Heart left ventricle (tissue), 16 donors: ENCODE measurements at regions not wholly inside any gene's neighbourhood (a gene's known extent, or its start where the extent isn't known, plus 50 kb on each side); places are given as distances from the start of the nearest gene placed in this dataset.

Experiments
- ATAC-seq, 4 donors: fragments of 200-7000 bp; cut with Tn5 transposase; one replicate each; pipeline ENCODE4 v1.9.1; 2020 to 2022; ENCODE audit warnings: moderate library complexity in 4 of 4, mild to moderate bottlenecking in 3 of 4, moderate number of reproducible peaks in 1 of 4
- DNase-seq, 5 donors: peaks; one replicate each; pipeline ENCODE4 v3.0.0-alpha.2; 2020
- H3K27ac ChIP-seq, 12 donors: fragments of 200-600 bp; sonication (generic) in 4 of 12; one replicate each; pipeline versions ENCODE4 v1.5.0 to v1.8.0; 2016 to 2022; ENCODE audit warnings: mild to moderate bottlenecking in 2 of 12
- H3K27me3 ChIP-seq, 9 donors: fragments of 200-600 bp; sonication (generic) in 2 of 9; one replicate each; pipeline versions ENCODE4 v1.5.1 to v1.8.0; 2016 to 2022; ENCODE audit warnings: mild to moderate bottlenecking in 3 of 9
- H3K36me3 ChIP-seq, 9 donors: fragments of 200-600 bp; sonication (generic) in 2 of 9; one replicate each; pipeline versions ENCODE4 v1.5.0 to v1.8.0; 2018 to 2022; ENCODE audit warnings: mild to moderate bottlenecking in 2 of 9
- H3K4me1 ChIP-seq, 12 donors: fragments of 200-600 bp; sonication (generic) in 4 of 12; one replicate each; pipeline versions ENCODE4 v1.5.0 to v1.8.0; 2016 to 2022; ENCODE audit warnings: mild to moderate bottlenecking in 3 of 12
- H3K4me3 ChIP-seq, 12 donors: fragments of 200-600 bp; sonication (generic) in 4 of 12; one replicate each; pipeline versions ENCODE4 v1.5.0 to v1.8.0; 2017 to 2022; ENCODE audit warnings: mild to moderate bottlenecking in 9 of 12, moderate library complexity in 4 of 12
- H3K9me3 ChIP-seq, 12 donors: fragments of 200-600 bp; sonication (generic) in 4 of 12; one replicate each; pipeline versions ENCODE4 v1.5.0 to v1.8.0; 2016 to 2022; ENCODE audit warnings: mild to moderate bottlenecking in 1 of 12
- CTCF ChIP-seq, 12 donors: fragments of 200-600 bp; sonication (generic) in 4 of 12; IDR thresholded peaks; one replicate each; pipeline versions ENCODE4 v1.5.0 to v1.8.0; 2018 to 2022; ENCODE audit warnings: antibody characterized with exemption in 12 of 12, mild to moderate bottlenecking in 5 of 12
- POLR2A ChIP-seq, 2 donors: fragments of 450-650 bp; IDR thresholded peaks; one replicate each; pipeline ENCODE4 v1.6.1; 2017; ENCODE audit warnings: antibody characterized with exemption in 2 of 2, mild to moderate bottlenecking in 2 of 2, moderate library complexity in 2 of 2
- WGBS, 4 donors: extraction: QIAGEN DNeasy Blood & Tissue Kit in 2 of 4; methylation state at CpG; one replicate each; pipeline versions ENCODE4 v1.1.5 to v1.1.7; 2013 to 2018; 5-methylcytosine and 5-hydroxymethylcytosine counted together
- intact Hi-C, 10 donors: fragments of 100-400 bp; cut with DNase I; formaldehyde crosslinking; loops; one replicate each; pipeline versions ENCODE4 v1.11.1 to v1.14.2; 2022
- donor health status: ischemic (EF 13 %, LVEDD 7.1; RV severe dilation, severe dysfunction).
- donor health status: healthy with polysubstance abuse.
- donor health status: DM: no; HTN: yes; CAD: no.
- donor health status: DM: no; HTN: no; CAD: no.
- donor health status: ischemic (EF 25% LVEDD 6.9; RV normal size, moderate dysfunction).
- donor health status: ischemic (EF 25% LVEDD 5.7; RV mildly dilated, moderate dysfunction).
- donor health status: healthy.
- donor health status: DM: yes; HTN: yes; CAD: no.
- donor health status: ischemic (EF 35%, LVEDD 5.7; RV mildly dilated, moderate dysfunction).
- donor health status: nonischemic (EF 11% LVEDD 7.7; RV severe dilation, severe dysfunction).
- donor health status: DM: yes; HTN: yes; CAD: no.
- donor health status: PGD.
- donor health status: ischemic (EF 29% LVEDD 5.4; RV normal size, mild dysfunction).
- donor health status: nonischemic (EF 23%, LVEDD 6.1; RV moderate dilation, normal function).

DNA sequence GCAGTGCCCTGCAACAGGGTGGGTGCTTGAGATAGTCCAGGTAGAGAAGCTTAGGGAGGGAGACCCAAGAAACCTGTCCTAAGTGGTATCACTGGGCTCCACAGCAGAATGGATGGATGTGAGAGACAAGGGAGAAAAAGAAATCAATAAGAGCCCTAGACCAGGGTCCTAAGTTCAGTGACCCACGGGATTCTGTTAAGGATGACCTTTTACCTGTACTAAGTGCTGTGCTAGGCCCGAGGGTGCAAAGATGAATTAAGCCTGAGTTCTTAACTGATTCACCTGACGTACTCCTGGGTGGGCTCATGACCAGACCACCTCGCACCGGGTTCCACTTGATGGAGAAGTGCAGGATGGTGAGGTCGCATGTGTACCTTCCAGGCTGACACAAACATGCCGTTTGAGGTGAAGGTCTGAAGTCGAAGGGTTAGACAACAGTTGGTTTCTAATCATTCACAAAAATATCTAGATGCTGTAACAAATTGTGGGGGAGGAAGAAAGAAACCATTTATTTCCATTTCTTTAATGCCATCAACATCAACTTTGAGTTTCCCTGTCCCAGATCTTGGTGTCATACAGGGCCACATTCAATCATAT, 166.5 kb downstream of the HERPUD2 start:
- no peak for ATAC-seq
- 89 to 94% (median 92%) methylated on average over 8 of the region's 8 CpGs for WGBS, 4 donors
- Histone ChIP-seq H3K4me3 (no peak overlapping the region), H3K36me3 (no peaks in the 10 kb centered on the region), H3K9me3 (no peaks in the 10 kb centered on the region), H3K27me3 (peaks cover 0 to 5% (median 0%) of the 10 kb centered on the region in 9 donors), H3K27ac (no peak overlapping the region), H3K4me1 (peaks cover 0 to 3% (median 0%) of the 10 kb centered on the region in 12 donors)
- TF ChIP-seq CTCF (IDR thresholded peaks at IDR 0.05) (no peak), POLR2A (IDR thresholded peaks at IDR 0.05) (no peak)
- no peak for DNase-seq
- intact Hi-C loops, result loop anchor here in 2 of 10 donors (10.0 kb wide), 2 partner anchors 274 to 334 kb away; partner anchors contain the start of gene TBX20 (in 2 of the 2)

DNA sequence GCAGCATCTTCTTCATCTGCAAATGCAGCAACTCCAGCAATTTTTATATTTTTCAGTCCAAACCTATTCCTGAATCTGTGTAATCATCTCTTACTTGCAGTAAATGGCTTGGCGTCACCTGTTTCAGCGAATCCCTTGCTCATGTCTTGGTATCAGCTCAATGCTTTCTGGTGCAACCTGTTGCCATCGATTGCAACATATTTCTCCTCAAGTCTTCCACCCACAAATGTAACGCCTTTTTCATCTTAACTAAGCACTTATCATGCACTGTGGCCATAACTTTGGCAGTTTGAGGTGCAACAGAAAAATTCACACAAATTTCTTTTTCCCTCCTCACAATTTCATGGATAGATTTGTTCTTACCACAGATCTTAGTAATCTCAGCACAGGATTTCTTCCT, 168.3 kb downstream of the HERPUD2 start:
- no peak for TF ChIP-seq CTCF (IDR thresholded peaks at IDR 0.05)
- TF ChIP-seq POLR2A (IDR thresholded peaks at IDR 0.05), result no peak
- Histone ChIP-seq H3K36me3 (no peaks in the 10 kb centered on the region), H3K4me1 (peaks cover 0 to 8% (median 0%) of the 10 kb centered on the region in 12 donors), H3K27ac (no peak overlapping the region), H3K9me3 (no peaks in the 10 kb centered on the region), H3K27me3 (peaks cover 0 to 5% (median 0%) of the 10 kb centered on the region in 9 donors), H3K4me3 (no peak overlapping the region)
- DNase-seq (no peak), ATAC-seq (no peak)
- intact Hi-C loops, result loop anchor here in 2 of 10 donors (10.0 kb wide), 2 partner anchors 272 to 332 kb away; partner anchors contain the start of gene TBX20 (in 2 of the 2)
- WGBS, 4 donors, result 76 to 89% (median 85%) methylated on average over 4 of the region's 4 CpGs

DNA sequence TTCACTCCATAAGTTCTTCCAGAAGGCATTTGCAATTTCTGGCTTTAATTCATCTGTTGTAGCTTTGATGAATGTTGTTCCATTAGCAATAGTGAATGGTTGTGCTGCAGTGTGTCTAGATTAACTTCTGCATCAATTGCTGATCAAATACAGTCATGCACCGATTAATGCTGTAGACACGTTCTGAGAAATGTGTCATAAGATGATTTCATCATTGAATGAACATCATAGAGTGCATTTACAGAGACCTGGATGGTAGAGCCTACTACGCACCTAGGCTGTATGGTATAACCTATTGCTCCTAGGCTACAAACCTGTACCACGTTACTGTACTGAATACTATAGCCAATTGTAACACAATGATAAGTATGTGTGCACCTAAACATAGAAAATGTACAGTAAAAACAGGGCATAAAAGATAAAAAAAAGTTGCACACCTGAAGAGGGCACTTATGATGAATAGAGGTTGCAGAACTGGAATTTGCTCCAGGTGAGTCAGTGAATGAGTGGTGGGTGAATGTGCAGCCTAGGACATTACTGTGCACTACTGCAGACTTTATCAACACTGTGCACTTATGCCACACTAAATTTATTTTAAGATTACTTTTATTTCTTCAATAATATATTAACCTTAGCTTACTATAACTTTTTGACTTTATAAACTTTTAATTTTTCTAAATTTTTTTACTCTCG, 170.7 kb downstream of the HERPUD2 start:
- Histone ChIP-seq H3K4me1 (peaks cover 0 to 21% (median 1%) of the 10 kb centered on the region in 12 donors), H3K36me3 (no peaks in the 10 kb centered on the region), H3K27me3 (peaks cover 0 to 5% (median 0%) of the 10 kb centered on the region in 9 donors), H3K9me3 (no peaks in the 10 kb centered on the region), H3K27ac (no peak overlapping the region), H3K4me3 (no peak overlapping the region)
- DNase-seq (no peak), ATAC-seq (no peak)
- WGBS, 4 donors, result 85 to 88% (median 87%) methylated on average over 5 of the region's 5 CpGs
- no peak for TF ChIP-seq POLR2A (IDR thresholded peaks at IDR 0.05)
- no peak for TF ChIP-seq CTCF (IDR thresholded peaks at IDR 0.05)
- intact Hi-C loops, result loop anchor here in 7 of 10 donors (5.0 to 10.0 kb wide), 6 partner anchors 97 to 332 kb away; partner anchors contain the start of gene TBX20 (in 3 of the 7)

GRCh38 chr7:35523292-35523691, 171.6 kb downstream of the HERPUD2 start:
- 89 to 94% (median 90%) methylated on average over 7 of the region's 7 CpGs for WGBS, 4 donors
- Histone ChIP-seq H3K4me3 (no peak overlapping the region), H3K4me1 (peaks cover 0 to 30% (median 9%) of the 10 kb centered on the region in 12 donors), H3K9me3 (no peaks in the 10 kb centered on the region), H3K27me3 (peaks cover 0 to 5% (median 0%) of the 10 kb centered on the region in 9 donors), H3K36me3 (no peaks in the 10 kb centered on the region), H3K27ac (no peak overlapping the region)
- intact Hi-C loops, result loop anchor here in 7 of 10 donors (5.0 to 10.0 kb wide), 6 partner anchors 96 to 331 kb away; partner anchors contain the start of gene TBX20 (in 3 of the 7)
- DNase-seq (no peak), ATAC-seq (no peak)
- TF ChIP-seq POLR2A (IDR thresholded peaks at IDR 0.05), result no peak
- no peak for TF ChIP-seq CTCF (IDR thresholded peaks at IDR 0.05)
